22Rv1 (cell line): ENCODE measurements at regions not wholly inside any gene's neighbourhood (a gene's known extent, or its start where the extent isn't known, plus 50 kb on each side); places are given as distances from the start of the nearest gene placed in this dataset.
"Not testable (repeated sequence)": the region's sequence is repeated elsewhere in the genome, so short reads cannot be mapped to it uniquely, and the experiment has no call there.

Experiments used
- CTCF ChIP-seq: fragments of 450-650 bp; IDR thresholded peaks from 2 replicates; pipeline ENCODE4 v1.5.1; 2017; ENCODE audit warnings: mild to moderate bottlenecking
- ZFX ChIP-seq: fragments of 450-650 bp; IDR thresholded peaks from 2 replicates; pipeline ENCODE4 v1.6.1; 2017; ENCODE audit warnings: antibody characterized with exemption, borderline replicate concordance

GRCh38 chr12:9428856-9429255 is 178.9 kb downstream of the KLRB1 start:
- not testable (repeated sequence) for TF ChIP-seq CTCF, ZFX
